22Rv1 (cell line): ENCODE measurements at regions not wholly inside any gene's neighbourhood (a gene's known extent, or its start where the extent isn't known, plus 50 kb on each side); places are given as distances from the start of the nearest gene placed in this dataset.

Experiments
- ZFX ChIP-seq: fragments of 450-650 bp; IDR thresholded peaks from 2 replicates; pipeline ENCODE4 v1.6.1; 2017; ENCODE audit warnings: antibody characterized with exemption, borderline replicate concordance
- TF ChIP-seq, protein P1 (sequence below): fragments of 450-650 bp; IDR thresholded peaks from 2 replicates; pipeline ENCODE4 v1.5.1; 2017; ENCODE audit warnings: mild to moderate bottlenecking

DNA sequence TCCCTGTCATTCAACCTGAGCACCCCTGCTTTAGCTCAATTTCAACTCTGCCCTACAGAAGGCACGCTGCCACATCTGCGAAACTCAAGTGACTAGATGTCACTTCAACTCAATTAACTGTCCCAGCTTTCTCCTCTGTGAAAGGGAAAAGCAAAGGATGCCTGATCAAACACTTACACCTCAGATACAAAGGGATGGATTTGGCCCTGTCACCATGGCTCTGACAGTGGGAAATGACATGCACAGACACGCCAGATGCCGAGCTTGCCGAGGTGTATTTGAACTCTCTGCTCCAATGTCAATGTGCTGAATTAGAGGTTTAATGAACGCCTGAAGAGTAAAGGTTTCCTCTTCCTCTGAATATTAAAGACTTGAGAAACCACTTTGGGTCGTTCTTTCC, 481.1 kb downstream of the CBLN2 start:
- TF ChIP-seq, protein P1, sequence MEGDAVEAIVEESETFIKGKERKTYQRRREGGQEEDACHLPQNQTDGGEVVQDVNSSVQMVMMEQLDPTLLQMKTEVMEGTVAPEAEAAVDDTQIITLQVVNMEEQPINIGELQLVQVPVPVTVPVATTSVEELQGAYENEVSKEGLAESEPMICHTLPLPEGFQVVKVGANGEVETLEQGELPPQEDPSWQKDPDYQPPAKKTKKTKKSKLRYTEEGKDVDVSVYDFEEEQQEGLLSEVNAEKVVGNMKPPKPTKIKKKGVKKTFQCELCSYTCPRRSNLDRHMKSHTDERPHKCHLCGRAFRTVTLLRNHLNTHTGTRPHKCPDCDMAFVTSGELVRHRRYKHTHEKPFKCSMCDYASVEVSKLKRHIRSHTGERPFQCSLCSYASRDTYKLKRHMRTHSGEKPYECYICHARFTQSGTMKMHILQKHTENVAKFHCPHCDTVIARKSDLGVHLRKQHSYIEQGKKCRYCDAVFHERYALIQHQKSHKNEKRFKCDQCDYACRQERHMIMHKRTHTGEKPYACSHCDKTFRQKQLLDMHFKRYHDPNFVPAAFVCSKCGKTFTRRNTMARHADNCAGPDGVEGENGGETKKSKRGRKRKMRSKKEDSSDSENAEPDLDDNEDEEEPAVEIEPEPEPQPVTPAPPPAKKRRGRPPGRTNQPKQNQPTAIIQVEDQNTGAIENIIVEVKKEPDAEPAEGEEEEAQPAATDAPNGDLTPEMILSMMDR = no peak
- no peak for TF ChIP-seq ZFX
